Stimulated activated CD8-positive, alpha-beta memory T cell treated with anti-CD3 and anti-CD28 coated beads, Interleukin-15, amount 100 ng/mL, for 48 hours (primary cell): ENCODE measurements at regions not wholly inside any gene's neighbourhood (a gene's known extent, or its start where the extent isn't known, plus 50 kb on each side); places are given as distances from the start of the nearest gene placed in this dataset.

Source experiments
- DNase-seq, 2 donors: peaks; one replicate each; pipeline ENCODE4 v3.0.0-alpha.2; 2020; ENCODE audit warnings: low read depth in 2 of 2

- DNase-seq, result no peak
These were observed 1271.6 kb upstream of the SORCS1 start for GRCh38 chr10:108436096-108436495.

- no peak for DNase-seq
These were observed 1270.2 kb upstream of the SORCS1 start for GRCh38 chr10:108434559-108435252.

GRCh38 chr10:108427146-108427545 is 1262.6 kb upstream of the SORCS1 start:
- no peak for DNase-seq

DNA sequence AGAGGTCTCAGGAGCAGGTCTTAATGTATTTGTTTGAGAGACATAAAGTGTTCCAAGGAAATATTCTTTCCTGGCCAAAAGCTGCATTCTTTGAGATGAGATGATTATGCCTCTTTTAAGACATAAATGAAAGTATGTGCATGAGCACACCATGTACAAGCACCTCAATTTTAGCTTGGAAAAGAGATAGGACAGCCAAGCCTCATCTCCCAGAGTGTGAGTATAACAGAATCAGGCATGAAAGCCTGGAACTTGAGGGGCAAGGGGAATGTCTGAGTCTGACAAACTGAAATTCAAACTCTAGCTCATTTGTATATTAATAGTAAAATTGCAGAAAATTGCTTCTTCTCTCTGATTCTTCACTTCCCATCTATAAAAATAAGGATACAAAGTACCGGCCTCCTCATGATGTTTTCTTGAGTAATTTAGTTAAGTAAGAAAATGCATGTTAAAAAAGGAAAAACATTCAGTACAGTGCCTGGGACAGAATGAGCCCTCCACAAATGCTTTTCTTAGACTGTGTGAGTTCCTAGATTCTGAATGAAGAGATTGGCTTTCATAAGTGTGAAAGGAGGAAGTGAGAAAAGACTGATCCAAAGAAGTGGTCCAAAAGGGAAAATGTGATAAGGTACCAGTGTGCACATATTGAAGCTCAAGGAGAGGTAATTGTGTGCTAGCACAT is 1260.9 kb upstream of the SORCS1 start:
- DNase-seq, result no peak

- no peak for DNase-seq
These were observed 1260.2 kb upstream of the SORCS1 start for GRCh38 chr10:108424656-108425055.

- no peak for DNase-seq
These were observed 1257.8 kb upstream of the SORCS1 start for GRCh38 chr10:108422286-108422685.

GRCh38 chr10:108421266-108421665 is 1256.8 kb upstream of the SORCS1 start:
- DNase-seq, result no peak

- DNase-seq, result no peak
These were observed 1249.4 kb upstream of the SORCS1 start for GRCh38 chr10:108413954-108414353.

GRCh38 chr10:108412323-108412722 is 1247.8 kb upstream of the SORCS1 start:
- no peak for DNase-seq

DNA sequence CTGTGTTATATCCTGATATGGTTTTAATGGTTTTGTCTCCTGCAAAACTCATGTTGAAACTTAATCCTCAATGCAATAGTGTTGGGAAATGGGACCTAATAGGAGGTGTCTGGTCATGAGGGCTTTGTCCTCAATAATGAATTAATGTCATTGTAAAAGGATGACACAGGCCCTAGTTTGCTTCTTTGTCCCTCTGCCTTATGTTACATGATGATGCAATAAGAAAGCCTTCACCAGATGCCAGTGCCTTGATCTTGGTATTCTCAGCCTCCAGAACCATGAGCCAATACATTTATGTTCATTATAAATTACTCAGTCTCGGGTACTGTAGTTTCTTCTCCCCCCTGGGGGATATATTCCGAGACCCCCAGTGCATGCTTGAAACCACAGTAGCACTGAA is 1247.4 kb upstream of the SORCS1 start:
- no peak for DNase-seq

GRCh38 chr10:108411206-108411605 is 1246.7 kb upstream of the SORCS1 start:
- DNase-seq, result no peak

DNA sequence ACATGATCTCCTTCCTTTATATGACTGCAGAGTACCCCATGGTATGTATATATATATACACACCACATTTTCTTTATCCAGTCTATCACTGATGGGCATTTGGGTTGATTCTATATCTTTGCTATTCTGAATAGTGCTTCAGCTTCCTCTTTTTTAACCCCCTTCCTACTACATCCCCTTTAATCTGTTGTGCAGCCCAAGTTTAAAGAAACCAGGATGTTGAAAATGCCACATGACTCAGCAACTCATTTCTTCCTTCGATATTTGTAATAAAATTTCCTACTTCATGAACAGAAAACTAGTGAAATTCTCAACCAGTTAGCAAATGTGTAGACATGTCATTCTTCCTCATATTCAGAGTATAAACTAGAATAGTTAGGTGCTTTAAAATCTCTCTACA is 1245.7 kb upstream of the SORCS1 start:
- DNase-seq, result no peak

- DNase-seq, result no peak
These were observed 1244.8 kb upstream of the SORCS1 start for GRCh38 chr10:108409306-108409705.

GRCh38 chr10:108404155-108404554 is 1239.6 kb upstream of the SORCS1 start:
- no peak for DNase-seq

- no peak for DNase-seq
These were observed 1235.0 kb upstream of the SORCS1 start for GRCh38 chr10:108399465-108399864.

DNA sequence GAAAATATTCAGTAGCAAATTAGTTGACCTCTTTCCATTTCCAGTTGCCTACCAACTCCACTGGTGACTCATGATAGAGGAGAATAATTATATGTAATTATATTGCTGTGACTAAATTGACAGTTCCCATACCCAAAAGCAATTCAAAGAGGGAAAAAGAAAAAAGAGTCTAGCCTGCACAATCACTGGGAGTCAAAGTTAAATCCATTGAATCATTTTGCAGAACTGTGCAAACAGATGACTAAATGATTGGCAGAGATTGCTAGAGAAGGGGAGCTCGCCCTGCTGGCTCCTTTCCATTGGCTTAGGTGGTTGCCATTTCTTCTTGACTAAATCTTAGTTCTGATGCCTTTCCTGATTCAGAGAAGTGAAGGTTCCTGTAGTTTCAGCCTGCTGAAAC is 1228.6 kb upstream of the SORCS1 start:
- no peak for DNase-seq

DNA sequence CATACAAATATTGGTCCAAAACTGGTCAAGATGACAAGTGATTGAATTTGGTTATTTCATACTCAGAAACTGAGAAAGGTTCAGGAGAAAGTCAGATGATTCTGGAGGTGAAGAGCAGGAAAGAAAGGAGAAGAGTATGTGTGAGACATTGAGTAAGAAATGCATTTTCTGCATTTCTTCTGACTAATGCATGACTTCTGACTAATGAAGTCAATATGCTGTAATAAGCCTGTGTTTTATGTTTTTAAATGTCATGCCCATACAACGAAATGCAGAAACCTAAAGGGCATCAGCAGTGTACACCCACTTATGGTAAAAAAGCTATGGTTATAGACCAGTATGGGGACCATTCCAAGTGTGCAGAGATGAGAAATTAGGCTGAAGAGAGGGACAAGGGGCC is 1227.8 kb upstream of the SORCS1 start:
- no peak for DNase-seq

DNA sequence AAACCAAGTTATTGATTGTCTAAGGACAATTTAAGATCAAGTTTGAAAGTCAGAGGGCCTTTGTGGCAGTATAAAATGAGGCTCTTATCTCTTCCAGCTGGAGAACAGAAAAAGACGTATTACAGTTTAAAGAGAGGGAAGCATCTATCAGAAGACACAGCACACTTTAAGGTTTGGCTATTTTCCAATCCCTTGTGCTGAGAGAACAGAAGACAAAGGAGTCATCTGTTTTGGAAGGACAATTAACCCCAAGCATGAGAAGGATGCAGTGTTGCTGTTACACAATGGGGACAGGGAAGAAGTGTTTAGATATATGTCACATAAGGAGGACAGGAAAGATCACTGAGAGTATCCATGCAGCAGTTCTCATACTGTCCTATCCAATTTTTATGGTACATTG is 1224.2 kb upstream of the SORCS1 start:
- no peak for DNase-seq

DNA sequence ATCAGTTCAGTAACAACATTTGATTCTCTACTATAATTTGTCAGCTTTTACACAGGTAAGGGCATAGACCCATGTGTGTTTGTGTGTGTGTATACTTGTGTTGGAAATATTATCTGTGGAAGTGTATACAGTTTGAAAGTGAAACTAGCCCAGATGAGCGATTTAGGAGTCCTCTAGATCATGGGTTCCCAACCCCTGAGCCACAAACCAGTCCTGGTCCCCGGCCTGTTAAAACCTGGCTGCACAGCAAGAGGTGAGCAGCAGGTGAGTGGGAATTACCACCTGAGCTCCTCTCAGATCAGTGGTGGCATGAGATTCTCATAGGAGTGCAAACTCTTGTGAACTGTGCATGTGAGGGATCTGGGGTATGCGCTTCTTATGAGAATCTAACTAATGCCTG is 1221.5 kb upstream of the SORCS1 start:
- no peak for DNase-seq

- no peak for DNase-seq
These were observed 1219.9 kb upstream of the SORCS1 start for GRCh38 chr10:108384378-108384777.

DNA sequence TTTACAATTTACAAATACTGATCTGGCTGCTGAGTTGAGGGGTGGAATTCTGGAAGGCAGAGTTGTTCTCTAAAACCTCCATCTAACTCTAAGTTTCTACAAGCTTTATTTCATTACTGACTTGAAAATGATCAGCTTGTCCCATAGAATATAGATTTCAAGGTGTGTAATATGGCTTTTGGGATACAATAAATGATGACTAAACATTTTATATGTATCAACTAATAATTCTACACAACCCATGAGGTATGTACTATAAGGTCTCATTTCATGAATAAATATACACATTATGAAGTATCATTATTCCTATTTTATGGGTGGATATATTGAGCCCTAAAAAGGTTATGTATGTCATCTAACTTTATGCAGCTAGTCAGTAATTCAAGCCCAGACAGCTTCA is 1214.3 kb upstream of the SORCS1 start:
- no peak for DNase-seq

- DNase-seq, result no peak
These were observed 1211.2 kb upstream of the SORCS1 start for GRCh38 chr10:108375691-108376090.

DNA sequence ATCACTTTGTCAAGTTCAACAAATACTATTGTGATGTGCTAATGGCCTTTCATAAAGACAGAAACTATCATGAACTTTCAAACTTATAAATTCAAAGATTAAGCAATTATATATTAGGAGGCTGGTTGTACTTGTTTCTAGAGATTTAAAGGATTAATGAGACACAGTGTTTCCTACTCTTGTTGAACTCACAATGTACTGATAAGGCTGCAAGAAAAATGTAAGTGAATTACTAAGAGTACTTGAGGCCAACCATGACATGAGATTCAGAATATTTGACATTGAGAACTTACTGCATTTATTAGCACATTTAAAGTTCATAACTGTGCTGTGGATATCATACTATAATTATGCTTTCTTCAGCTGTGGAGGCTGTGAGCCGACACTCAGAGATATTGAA is 1210.5 kb upstream of the SORCS1 start:
- no peak for DNase-seq

- no peak for DNase-seq
These were observed 1201.0 kb upstream of the SORCS1 start for GRCh38 chr10:108365541-108365940.
